CD14-positive monocyte (primary cell): ENCODE measurements at regions not wholly inside any gene's neighbourhood (a gene's known extent, or its start where the extent isn't known, plus 50 kb on each side); places are given as distances from the start of the nearest gene placed in this dataset.

Experiments used
- DNase-seq, 3 donors: peaks; one replicate each; pipeline ENCODE4 v3.0.0-alpha.2; 2011 to 2022
- H2AFZ ChIP-seq: 2 replicates; pipeline ENCODE4 v1.6.0; 2012; ENCODE audit warnings: mild to moderate bottlenecking, low read depth, low read length, inconsistent platforms; ENCODE audit not compliant: insufficient read depth, poor library complexity, severe bottlenecking
- H3K27ac ChIP-seq, 2 donors: 1 replicate in 1 of 2; 2 replicates in 1 of 2; pipeline ENCODE4 v1.5.1; 2012 to 2013; ENCODE audit warnings: low read length in 2 of 2, control low read depth in 1 of 2, inconsistent platforms in 1 of 2, low read depth in 1 of 2, mild to moderate bottlenecking in 1 of 2
- H3K27me3 ChIP-seq, 2 donors: one replicate each; pipeline versions ENCODE4 v1.6.0 to v1.6.1; 2011 to 2013; ENCODE audit warnings: low read length in 2 of 2; ENCODE audit not compliant: control insufficient read depth in 2 of 2, insufficient read depth in 2 of 2
- H3K36me3 ChIP-seq, 2 donors: replicated peaks in 1 of 2; 1 replicate in 1 of 2; 2 replicates in 1 of 2; pipeline versions ENCODE4 v1.5.1 to v1.6.1; 2012 to 2013; ENCODE audit warnings: low read length in 2 of 2, control low read depth in 1 of 2, inconsistent platforms in 1 of 2, mild to moderate bottlenecking in 1 of 2; ENCODE audit not compliant: insufficient read depth in 2 of 2, control insufficient read depth in 1 of 2
- H3K4me1 ChIP-seq, 2 donors: 1 replicate in 1 of 2; 2 replicates in 1 of 2; pipeline versions ENCODE4 v1.5.1 to v1.6.1; 2012 to 2013; ENCODE audit warnings: low read length in 2 of 2, control low read depth in 1 of 2, inconsistent platforms in 1 of 2, mild to moderate bottlenecking in 1 of 2, moderate library complexity in 1 of 2; ENCODE audit not compliant: insufficient read depth in 2 of 2, control insufficient read depth in 1 of 2
- H3K4me2 ChIP-seq: replicated peaks from 2 replicates; pipeline ENCODE3; 2012; ENCODE audit warnings: low read length, moderate library complexity, mild to moderate bottlenecking; ENCODE audit not compliant: poor library complexity, severe bottlenecking; ENCODE audit errors: extremely low read depth
- H3K4me3 ChIP-seq, 3 experiments: fragments of 200-600 bp in 1 of 3; sonication (generic) in 1 of 3; replicated peaks in 1 of 3; 1 replicate in 2 of 3; 2 replicates in 1 of 3; pipeline ENCODE4 v1.5.1; 2011 to 2013; ENCODE audit warnings: low read length in 3 of 3, mild to moderate bottlenecking in 3 of 3, control low read depth in 2 of 3, low read depth in 2 of 3, inconsistent platforms in 1 of 3, moderate library complexity in 1 of 3
- H3K79me2 ChIP-seq: 2 replicates; pipeline ENCODE4 v1.6.0; 2012; ENCODE audit warnings: mild to moderate bottlenecking, control low read depth, inconsistent platforms, low read length, moderate library complexity; ENCODE audit not compliant: insufficient read depth
- H3K9ac ChIP-seq: 2 replicates; pipeline ENCODE4 v1.6.0; 2017; ENCODE audit warnings: low read length, mild to moderate bottlenecking; ENCODE audit not compliant: insufficient read depth, poor library complexity, severe bottlenecking
- H3K9me3 ChIP-seq, 2 donors: replicated peaks in 1 of 2; 1 replicate in 1 of 2; 2 replicates in 1 of 2; pipeline versions ENCODE4 v1.5.1 to v1.6.1; 2012 to 2013; ENCODE audit warnings: low read length in 2 of 2, control low read depth in 1 of 2; ENCODE audit not compliant: control insufficient read depth in 1 of 2, insufficient read depth in 1 of 2
- H4K20me1 ChIP-seq: 2 replicates; pipeline ENCODE4 v1.6.0; 2012; ENCODE audit warnings: mild to moderate bottlenecking, low read length, control low read depth, moderate library complexity; ENCODE audit not compliant: insufficient read depth
- H3K27ac Mint-ChIP-seq, 7 donors: one replicate each; pipeline ENCODE4 v1.8.0; 2020; ENCODE audit warnings: mild to moderate bottlenecking in 7 of 7, mixed read lengths in 7 of 7, moderate library complexity in 6 of 7, inconsistent platforms in 2 of 7
- H3K27me3 Mint-ChIP-seq, 3 donors: one replicate each; pipeline ENCODE4 v1.8.0; 2021 to 2022; ENCODE audit warnings: low read depth in 3 of 3, mild to moderate bottlenecking in 3 of 3, mixed read lengths in 3 of 3, moderate library complexity in 3 of 3, inconsistent platforms in 1 of 3
- H3K36me3 Mint-ChIP-seq, 2 donors: one replicate each; pipeline ENCODE4 v1.8.0; 2020; ENCODE audit warnings: mixed read lengths in 2 of 2, inconsistent platforms in 1 of 2, mild to moderate bottlenecking in 1 of 2
- H3K4me1 Mint-ChIP-seq: one replicate; pipeline ENCODE4 v1.8.0; 2020; ENCODE audit warnings: mild to moderate bottlenecking, mixed read lengths
- H3K4me3 Mint-ChIP-seq, 2 donors: one replicate each; pipeline ENCODE4 v1.8.0; 2020; ENCODE audit warnings: mild to moderate bottlenecking in 2 of 2, mixed read lengths in 2 of 2, moderate library complexity in 1 of 2
- H3K9me3 Mint-ChIP-seq, 7 donors: one replicate each; pipeline ENCODE4 v1.8.0; 2020 to 2022; ENCODE audit warnings: mixed read lengths in 7 of 7, mild to moderate bottlenecking in 6 of 7, moderate library complexity in 6 of 7, inconsistent platforms in 2 of 7
- CTCF ChIP-seq: fragments of 200-600 bp; IDR thresholded peaks from one replicate; pipeline ENCODE4 v1.8.0; 2022; ENCODE audit warnings: antibody characterized with exemption, mild to moderate bottlenecking
- WGBS: methylation state at CpG from one replicate; pipeline ENCODE4 v1.1.5; 2013; ENCODE audit warnings: missing lambda C conversion rate; ENCODE audit not compliant: insufficient coverage; 5-methylcytosine and 5-hydroxymethylcytosine counted together
- intact Hi-C, 2 donors: fragments of 100-400 bp; cut with micrococcal nuclease; formaldehyde crosslinking; loops; one replicate each; pipeline versions ENCODE4 v1.15.0 to v1.15.1; 2023

DNA sequence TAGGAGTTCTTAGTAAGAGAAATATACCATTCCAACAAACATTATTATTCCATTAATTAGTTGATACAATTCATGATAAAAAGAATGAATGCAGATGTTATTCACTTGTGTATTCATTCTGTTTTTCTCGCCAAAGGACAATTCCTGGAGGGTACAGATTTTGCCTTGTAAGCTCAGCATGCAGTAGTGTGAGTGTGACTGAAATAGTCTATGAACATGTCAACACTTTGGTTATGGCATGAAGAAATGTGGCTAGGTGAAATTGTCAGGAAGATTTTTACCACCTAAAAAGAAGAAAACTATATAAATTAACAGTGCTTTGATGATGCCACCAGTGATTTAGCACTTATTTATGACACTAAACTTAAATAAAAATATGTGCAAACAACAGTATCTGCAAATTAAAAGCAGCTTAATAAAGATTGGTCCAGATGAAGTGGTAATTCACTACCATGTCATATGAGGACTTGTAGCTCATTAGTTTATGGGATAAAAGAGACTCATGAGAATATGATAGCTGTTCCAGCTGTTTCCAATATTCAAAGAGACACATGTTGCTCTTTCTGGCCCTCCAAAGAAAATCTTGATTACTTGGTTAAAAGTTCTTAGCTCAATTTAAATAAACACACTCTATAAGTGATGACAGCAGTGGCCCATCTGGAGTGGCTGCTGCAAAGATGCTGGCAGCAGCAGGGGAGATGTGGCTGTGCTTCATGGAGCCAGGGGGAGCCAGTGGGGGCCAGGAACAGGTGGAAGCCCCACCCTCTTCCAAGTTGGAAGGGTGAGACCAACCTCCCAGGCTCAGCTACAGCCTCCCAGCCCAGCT is 165.0 kb downstream of the CDH19 start:
- Histone ChIP-seq H2AFZ (no peak overlapping the region), H3K79me2 (no peaks in the 10 kb centered on the region), H3K4me1 (no peaks in the 10 kb centered on the region), H3K9me3 (peaks cover 0 to 16% of the 10 kb centered on the region in 2 donors), H3K4me2 (no peak overlapping the region), H3K4me3 (no peak overlapping the region), H3K9ac (no peak overlapping the region), H3K27ac (no peak overlapping the region), H3K27me3 (no peaks in the 10 kb centered on the region), H4K20me1 (no peaks in the 10 kb centered on the region), H3K36me3 (no peaks in the 10 kb centered on the region)
- no peaks in the 10 kb centered on the region for H3K4me1 Mint-ChIP-seq
- no peak overlapping the region for H3K4me3 Mint-ChIP-seq
- no peak for DNase-seq
- WGBS: no CpG with 5 or more reads among the region's 1 CpG
- H3K36me3 Mint-ChIP-seq: no peaks in the 10 kb centered on the region
- no peaks in the 10 kb centered on the region for H3K27me3 Mint-ChIP-seq
- peaks cover 0 to 6% (median 2%) of the 10 kb centered on the region in 7 donors for H3K9me3 Mint-ChIP-seq
- intact Hi-C loops: no loop called here
- no peak overlapping the region for H3K27ac Mint-ChIP-seq
- TF ChIP-seq CTCF: no peak

DNA sequence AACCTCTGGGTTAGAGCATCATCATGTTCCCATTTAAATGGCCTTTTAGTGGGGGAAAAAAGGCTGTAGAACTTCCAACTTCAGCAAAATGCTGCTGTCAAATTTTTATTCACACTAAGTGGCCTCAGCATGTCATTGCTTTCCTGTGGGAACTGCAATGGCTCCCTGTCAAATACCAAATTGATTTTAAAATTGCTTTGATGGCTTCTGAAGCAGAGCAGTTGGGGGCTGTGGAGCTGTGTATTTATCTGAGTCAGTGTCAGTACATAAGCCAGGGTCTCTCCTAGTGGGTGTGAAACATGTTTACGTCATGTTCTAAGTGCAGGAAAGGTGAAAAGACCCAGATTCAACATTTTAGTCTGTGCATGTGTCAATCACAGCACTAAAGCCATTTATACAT is 171.3 kb downstream of the CDH19 start:
- H3K27me3 ChIP-seq: no peaks in the 10 kb centered on the region
- H3K9ac ChIP-seq: no peak overlapping the region
- WGBS: no CpG with 5 or more reads among the region's 1 CpG
- H3K4me1 Mint-ChIP-seq: no peaks in the 10 kb centered on the region
- H4K20me1 ChIP-seq: no peaks in the 10 kb centered on the region
- intact Hi-C loops: no loop called here
- DNase-seq: no peak
- no peaks in the 10 kb centered on the region for H3K9me3 Mint-ChIP-seq
- H3K79me2 ChIP-seq: no peaks in the 10 kb centered on the region
- no peak overlapping the region for H3K4me3 Mint-ChIP-seq
- no peaks in the 10 kb centered on the region for H3K27me3 Mint-ChIP-seq
- no peak overlapping the region for H3K27ac ChIP-seq
- peaks cover 0 to 4% of the 10 kb centered on the region in 2 donors for H3K9me3 ChIP-seq
- H3K4me1 ChIP-seq: no peaks in the 10 kb centered on the region
- no peaks in the 10 kb centered on the region for H3K36me3 ChIP-seq
- no peak for TF ChIP-seq CTCF
- H3K4me3 ChIP-seq: no peak overlapping the region
- H2AFZ ChIP-seq: no peak overlapping the region
- no peaks in the 10 kb centered on the region for H3K36me3 Mint-ChIP-seq
- no peak overlapping the region for H3K27ac Mint-ChIP-seq
- no peak overlapping the region for H3K4me2 ChIP-seq
